NCI-H2196 (cell line): ENCODE measurements at regions not wholly inside any gene's neighbourhood (a gene's known extent, or its start where the extent isn't known, plus 50 kb on each side); places are given as distances from the start of the nearest gene placed in this dataset.

Experiments
- DNase-seq: peaks from one replicate; lab custom pipeline; 2025; ENCODE audit not compliant: unreplicated experiment; lab: John Stamatoyannopoulos, UW

DNA sequence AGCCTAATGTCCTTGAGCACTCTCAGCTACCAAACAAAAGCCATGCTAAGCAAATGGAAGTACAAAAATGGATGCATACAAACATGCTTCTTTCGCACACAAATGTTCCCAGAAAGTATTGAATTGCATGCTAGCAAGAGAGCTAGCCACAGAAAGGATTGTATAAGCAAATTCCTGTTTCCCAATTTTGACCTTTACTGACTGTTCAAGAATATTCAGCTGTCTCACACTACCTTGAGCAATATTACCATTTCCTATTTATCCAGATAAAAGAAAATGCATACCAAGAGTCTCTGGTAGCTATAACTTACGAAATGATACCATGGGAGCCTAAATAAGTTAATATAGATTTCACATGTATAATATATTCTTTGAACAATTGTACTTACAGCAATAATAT lies 264.6 kb downstream of the TMEM167A start:
- DNase-seq: no peak

DNA sequence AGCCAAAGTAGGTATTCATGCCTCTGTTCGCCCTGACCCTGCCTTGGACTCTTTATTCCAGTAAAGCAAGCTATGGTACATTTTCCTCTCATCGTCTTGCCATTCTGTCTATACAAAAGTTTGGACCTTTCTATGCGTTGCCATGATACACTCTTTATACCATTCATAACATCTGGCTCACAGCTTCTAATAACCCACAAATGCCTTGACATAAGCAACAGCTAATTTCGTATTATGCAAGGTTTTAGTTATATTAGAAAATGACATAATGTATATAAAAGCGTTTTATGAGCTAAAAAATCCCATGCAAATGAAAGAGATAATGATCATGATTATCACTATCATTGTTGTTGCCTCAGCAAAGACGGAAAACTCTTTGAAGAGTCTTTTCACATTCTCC lies 265.7 kb downstream of the TMEM167A start:
- no peak for DNase-seq

DNA sequence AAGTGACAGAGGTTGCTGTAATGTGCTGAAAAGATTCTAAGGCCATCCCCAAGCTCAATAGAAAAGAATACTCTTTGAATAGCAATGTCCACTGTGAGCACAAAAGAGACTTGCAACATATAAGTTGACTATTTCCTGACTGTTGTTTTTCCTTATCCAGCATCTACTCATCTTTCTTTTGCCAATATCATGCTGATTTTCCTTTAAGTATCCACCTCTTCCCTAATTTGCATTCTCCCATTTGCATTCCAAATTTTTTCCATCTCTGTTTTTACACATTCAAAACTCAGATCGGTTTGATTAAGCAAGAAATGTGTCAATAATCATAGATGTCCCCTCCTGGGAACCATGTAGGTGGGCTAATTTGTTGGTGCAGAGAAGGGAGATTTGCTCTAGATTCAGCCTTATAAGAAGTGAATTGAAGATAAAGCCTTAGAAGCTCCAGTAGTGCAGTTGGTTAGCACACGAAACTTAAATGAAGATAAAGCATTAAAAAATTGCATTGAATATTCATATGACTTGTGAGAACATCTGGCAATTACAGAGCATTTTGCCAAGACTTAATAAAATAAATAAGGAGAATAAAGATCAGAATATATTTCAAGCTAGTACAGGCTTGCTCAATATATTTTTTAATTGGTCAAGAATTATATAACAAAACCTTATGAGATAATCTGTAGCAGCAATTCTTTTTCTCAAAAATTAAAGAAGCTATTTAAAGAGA lies 267.6 kb downstream of the TMEM167A start:
- no peak for DNase-seq

DNA sequence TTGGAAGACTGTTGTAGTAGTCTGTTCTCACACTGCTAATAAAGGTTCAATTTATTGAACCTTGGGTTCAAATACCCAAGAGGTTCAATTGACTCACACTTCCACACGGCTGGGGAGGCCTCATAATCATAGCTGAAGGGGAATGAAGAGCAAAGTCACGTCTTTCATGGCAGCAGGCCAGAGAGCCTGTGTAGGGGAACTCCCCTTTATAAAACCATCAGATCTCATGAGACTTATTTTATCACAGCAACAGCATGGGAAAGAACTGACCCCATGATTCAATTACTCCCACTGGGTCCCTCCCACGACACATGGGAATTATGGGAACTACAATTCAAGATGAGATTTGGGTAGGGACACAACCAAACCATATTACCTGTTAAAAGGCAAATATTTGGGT lies 268.2 kb downstream of the TMEM167A start:
- no peak for DNase-seq

DNA sequence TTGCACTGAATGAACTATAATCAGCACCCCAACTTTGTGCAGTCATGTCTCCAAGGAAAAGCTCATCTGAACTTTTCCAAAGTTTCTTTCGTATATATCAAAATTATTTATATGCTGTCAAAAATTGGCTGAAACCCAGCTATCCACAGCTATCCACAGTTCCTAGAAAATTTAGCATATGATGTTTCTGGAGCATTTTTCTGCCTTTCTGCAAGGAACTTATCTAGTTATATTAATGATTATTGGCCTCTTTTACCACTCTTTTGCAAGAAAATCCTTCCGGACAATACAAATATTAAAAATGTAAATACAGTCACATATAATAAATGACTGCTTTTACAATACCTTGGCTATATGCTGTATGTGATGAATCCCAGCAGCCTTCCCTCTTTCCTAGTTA lies 270.2 kb downstream of the TMEM167A start:
- DNase-seq: no peak

DNA sequence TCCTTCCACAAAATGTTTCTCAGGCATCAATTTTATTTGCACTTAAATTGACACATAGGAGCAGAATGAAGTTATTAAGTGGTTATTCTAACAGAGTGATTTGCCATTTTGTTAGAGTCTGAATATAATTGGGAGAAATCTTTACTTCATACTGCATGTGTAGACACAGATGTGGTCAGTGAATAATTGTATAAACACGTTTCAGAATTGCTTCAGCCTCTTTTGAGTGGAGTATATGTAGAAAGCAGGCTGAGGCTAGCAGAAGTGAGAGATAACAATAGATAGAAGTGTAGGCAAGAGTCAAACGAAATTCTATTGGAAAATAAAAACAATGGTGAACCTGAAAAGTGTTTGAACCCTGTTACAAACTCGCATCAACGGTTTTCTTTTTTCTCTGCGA lies 270.7 kb downstream of the TMEM167A start:
- no peak for DNase-seq

DNA sequence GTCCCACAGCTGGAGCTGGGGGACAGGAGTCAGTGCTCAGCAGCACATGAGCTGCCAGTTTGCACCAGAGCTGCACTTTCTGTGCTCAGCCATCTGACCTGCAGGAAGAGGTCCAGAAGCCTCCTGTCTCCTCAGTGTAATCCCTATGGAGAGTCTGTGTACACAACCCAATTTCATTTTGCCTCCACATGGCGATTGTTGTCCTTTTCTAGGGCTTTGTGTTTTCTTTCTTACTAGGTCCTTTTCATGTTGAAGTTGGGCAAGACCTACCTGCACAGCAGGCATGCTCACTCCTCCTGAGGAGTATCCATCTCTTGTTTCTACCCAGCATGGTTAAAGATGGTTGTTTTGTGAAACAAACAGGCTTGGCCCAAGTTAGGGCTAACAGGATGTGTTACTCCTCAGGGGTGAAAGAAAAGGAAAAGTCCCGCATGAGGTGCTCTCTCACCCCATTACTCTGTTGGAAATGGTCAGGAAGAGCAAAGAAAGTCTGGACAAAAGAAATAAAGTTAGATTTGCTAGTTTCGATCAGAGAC lies 273.0 kb downstream of the TMEM167A start:
- DNase-seq: no peak

DNA sequence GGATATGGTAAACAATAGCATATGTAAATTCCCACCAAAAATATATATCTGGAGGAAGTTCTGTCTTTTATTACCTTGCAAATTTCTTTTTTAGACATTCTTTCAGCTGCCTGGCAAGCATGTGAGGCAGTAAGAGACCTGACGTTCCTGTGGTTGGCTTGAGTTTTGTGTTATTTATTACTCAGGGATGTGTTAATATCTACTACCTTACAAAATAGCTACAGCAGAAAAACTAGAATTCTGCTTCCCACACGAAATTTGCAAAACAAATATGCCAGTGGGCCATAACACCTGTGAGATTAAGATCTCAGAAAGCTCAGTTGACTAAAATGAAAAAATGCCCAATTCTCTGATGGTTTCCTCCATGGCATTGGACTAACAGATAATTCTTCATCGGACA lies 274.2 kb downstream of the TMEM167A start:
- DNase-seq: no peak

DNA sequence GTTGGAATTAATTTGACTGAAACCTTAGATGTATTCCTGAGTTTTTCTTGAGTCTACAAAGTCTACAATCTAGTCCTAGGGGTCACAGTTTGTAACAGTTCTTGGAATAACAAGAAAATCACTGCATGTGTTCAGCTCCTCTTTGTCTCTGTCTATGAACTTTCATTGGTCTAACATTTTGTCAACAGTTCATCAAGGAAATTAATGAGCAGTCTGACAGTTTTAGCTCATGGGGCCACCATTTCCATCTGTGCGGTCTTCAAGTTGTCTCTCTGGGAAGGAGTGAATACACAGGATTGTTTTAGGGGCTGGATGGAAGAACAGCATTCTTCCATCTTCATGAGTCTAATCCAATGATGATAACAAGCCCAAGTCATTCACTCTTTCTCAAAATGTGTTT lies 276.4 kb downstream of the TMEM167A start:
- no peak for DNase-seq

DNA sequence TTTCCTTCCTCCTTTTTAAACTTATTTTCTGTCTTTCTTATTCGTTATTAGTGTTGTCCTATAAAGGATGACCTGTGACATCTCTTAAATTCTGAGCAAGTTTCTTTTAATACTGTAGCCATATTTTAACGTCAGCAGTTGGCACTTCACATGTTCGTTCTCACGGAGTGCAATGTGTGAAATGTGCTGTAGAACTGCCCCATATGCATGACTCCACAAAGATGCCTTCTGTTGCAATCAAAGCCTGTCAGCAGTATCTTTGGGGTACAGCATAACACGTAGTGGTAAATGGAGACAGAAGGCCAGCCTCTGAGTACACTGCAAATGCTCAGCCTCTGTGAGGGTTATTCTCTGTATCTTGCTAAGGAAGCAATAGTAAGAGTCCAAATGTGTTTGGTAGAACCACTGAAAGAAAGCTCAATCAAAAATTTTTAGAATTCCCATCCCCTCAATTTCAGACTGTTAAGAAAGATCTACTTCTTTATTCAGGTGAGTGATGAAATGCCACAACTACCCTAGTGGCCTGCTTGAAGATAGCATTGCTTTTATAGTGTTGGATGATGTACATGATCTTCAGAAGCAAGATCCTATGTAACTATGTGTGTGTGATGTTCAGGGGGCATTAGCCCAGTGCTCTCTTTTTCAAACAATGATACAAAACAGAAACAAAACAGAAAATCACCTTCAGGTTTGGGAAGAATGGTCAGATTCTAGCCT lies 277.7 kb downstream of the TMEM167A start:
- no peak for DNase-seq

DNA sequence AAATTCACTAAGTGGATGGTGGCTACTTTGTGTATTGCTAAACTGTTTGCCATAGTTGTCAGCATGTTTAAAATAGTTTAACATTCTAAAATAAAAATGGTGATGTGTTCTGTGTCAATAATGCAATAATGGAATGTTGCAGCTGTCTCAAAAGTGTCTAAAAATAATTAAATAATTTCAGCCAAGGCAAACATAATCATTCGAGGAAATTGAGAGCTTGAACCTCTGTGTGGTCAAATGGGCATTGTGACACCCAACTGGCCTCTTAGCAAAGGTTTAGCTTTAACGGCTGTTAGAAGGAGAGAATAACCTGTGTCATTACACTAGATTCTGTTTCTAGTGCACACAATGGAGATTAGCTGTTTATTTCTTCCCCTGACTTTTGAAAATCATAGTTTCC lies 278.5 kb downstream of the TMEM167A start:
- DNase-seq: no peak

DNA sequence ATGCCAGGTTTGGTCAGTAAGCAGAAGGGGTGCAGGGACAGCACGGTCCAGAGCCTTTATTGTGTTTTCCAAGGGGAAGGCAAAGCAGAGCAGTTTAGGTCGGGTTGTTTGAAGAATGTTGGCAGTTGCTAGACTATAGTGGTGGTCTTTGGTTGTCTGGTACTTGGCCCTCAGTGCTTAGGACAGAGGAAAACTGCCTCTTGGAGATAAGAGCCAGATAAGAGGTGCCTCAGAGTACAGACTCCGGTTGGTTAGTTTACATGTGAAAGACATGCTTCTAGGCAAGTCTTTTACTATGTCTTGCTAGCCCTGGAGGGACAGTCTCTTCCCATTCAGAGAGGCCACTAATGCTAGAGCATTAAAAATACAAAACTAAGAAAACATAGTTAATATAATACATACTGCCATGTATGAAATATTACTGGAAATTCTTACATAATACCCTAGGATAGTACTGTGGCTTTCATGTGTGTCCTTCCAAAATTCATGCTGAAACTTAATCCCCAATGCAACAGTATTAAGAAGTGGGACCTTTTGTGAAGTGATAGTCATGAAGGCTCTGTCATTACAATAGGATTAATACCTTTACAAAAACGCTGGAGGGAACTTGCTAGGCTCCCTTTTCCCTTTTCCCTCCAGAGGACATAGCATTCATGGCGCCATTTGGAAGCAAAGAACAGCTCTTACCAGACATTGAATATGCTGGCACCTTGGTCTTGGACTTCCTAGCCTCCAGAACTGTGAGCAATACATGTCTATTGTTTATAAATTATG lies 280.4 kb downstream of the TMEM167A start:
- DNase-seq: no peak

DNA sequence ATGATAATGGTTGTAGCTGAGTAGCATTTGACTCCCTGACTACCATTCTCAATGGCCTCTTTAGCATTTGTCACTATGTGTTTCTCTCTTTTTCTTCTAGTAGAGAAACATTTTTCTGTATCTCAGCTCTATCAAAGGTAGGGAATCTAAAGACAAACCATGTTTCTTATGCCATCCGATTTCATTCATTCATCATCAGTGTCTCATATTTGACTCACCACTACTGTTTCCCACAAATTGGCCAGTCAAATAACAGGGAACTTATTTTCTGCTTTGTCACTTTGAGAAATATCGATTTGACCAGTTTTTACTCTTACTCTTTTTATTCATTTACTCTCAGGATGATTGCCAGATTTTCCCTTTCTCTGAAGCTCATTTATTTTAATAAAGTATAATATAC lies 282.3 kb downstream of the TMEM167A start:
- no peak for DNase-seq

DNA sequence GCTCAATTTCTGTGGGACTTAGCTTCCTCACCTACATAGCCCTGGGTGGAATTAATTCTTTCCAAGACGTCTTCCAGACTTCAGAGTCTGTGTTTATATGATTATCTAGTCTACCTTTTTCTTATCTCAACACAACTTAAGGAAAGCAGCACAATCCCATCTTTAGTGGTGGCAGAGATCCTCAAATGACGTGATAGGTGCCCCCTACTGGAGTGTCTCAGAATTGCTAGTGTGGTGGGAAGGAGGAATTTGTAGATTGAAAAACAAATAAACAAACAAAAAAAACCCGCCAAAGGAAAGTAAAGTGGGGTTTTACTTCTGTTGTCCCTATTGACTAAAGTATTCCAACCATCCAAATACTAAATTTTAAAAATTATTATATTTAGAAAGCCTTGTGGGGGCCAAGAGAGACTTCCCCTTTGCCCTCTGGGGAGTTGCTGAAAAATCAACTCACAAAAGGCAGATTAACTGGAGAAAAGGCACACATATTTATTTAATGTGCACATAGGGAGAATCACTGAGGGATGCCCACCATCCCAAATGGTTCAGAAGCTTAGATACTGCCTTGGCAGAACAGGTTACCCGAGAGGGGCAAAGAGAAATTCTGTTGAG lies 283.3 kb downstream of the TMEM167A start:
- DNase-seq: no peak

DNA sequence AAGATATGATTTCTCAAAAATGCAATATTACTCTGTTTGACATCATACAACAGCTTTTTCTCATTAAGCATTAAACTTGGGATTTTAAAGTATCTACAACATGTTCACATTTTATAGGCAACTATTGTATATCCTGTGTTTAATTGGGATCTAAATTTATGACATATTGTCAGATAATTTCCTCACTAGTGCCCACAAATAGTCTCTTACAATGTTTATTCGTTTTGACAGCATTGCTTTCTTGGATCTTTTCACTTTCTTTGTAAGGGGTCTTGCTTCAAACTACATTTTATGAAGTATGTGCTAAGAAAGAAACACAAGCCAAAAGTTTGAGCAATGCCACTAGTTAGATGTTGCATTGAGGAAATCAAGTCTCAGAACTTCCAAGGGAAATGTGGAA lies 285.1 kb downstream of the TMEM167A start:
- DNase-seq: no peak

DNA sequence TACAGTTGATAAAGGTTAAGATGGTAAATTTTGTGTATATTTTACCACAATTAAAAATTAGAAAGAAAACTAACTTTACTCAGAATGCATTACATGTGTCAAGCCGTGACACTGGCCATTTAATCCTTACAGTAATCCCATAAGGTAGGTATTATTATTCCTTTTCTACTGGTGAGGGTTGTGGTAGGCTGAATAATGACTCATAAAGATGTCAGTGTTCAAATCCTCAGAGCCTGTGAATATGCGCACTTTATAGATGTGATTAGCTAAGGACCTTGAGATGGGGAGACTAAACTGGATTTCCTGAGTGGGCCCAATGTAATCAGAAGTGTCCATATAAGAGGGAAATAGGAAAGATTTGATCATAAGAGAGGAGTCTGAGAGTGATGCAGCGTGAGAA lies 288.1 kb downstream of the TMEM167A start:
- no peak for DNase-seq

DNA sequence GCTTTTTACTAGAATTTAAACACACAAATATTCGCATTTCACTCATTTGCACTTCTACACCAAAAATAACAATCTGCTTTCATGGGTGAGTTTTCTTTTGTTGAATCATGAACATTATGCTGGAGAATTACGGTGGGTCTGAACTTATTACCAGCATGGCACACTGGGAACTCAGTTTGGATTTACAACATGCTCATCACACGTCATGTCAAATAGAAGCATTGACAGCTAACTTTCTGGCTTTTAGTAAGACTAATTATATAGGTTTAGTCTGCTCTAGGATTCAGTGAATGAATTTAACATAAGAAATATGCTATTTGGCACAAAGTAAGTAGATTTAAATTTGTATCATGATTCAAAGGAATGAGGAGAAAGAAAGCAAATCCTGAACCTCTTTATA lies 290.4 kb downstream of the TMEM167A start:
- no peak for DNase-seq

DNA sequence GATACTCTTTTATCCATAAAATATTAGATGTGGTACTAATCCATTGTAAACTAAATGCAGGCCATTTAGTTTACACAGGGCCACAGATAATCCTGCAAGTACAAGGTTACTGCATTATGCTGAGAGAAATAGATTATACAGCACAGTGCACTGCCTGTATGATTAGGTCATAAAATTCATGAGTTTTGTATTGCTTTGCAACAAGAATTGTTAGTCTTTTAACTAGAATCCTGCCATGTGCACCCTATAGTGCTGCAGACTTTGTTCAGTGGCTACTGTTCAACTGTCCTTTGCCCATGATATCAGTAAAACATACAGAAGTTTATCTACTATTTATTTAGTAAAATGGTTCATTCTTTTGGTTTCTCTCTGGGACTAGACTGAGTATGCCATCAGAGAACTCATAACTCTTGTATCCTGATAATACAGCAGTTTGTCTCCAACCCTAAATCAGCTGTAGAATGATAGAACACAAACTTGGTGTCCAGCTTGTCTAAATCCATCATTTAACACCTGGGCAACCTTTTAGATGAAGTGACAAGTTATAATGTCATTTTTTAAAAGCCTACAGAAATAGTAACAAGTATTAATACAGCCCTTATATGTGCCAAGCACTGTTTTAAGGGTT lies 291.2 kb downstream of the TMEM167A start:
- no peak for DNase-seq

DNA sequence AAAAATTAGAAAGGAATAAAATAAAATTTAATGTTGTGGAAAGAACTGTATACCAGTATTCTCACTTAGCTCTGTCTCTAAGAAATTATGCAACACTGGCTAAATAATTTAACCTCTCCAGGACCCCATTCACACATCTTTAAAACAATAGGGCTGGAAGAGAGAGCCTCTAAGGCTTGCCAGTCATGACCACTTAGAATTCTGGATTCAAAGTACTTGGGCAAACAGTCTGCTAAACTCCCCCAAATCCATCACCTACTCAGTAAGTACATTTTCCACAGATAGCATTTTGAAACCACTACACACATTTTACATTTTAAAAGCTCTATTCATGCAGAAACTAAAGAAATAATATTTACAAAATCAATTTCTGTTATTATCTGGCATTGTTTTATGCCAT lies 291.7 kb downstream of the TMEM167A start:
- DNase-seq: no peak

DNA sequence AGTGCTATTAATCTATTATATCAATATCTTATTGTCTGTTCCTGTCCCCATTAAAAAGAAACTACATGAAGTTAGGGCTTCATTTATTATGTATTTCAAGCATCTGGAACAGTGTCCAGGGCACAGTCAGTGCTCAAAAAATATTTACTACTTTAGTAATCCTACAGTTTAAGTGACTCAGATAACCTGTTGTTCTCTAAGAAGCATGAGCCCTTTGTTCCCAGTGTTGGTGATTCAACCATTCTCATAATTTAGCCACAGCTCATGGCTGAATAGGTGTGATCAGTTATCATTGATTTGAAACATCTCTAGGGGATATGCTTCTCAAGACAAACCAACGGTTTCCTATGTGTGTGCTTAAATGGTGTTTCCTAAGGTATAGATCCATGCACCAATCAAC lies 292.7 kb downstream of the TMEM167A start:
- DNase-seq: no peak

DNA sequence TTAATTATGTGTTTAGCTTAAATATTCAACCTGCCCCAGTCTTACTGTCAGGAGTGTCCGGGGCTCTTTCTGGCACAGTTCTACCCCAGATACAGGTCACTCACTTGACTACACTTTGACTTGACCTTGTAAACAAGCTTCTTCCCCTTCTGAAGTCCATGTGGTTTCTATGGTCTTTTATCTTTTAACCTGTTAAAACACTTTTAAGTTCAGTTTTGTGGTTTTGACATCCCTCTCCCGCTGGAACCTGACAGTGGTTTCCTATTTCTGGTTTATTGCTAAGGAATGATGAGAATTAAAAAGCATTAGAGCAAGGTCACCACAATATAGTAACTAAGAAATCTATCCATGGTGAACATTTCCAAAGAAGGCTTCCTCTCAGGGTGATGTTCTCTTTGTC lies 300.1 kb downstream of the TMEM167A start:
- DNase-seq: no peak
